H1 (cell line): ENCODE measurements at regions not wholly inside any gene's neighbourhood (a gene's known extent, or its start where the extent isn't known, plus 50 kb on each side); places are given as distances from the start of the nearest gene placed in this dataset.

ENCODE experiments used
- CHD1 ChIP-seq: IDR thresholded peaks from 2 replicates; pipeline ENCODE4 v1.6.1; 2012; ENCODE audit warnings: low read depth, low read length, improper control_type of control experiment
- RBBP5 ChIP-seq: IDR thresholded peaks from 2 replicates; pipeline ENCODE4 v1.7.1; 2012; ENCODE audit warnings: low read depth, mild to moderate bottlenecking, inconsistent platforms, low read length, moderate library complexity, borderline replicate concordance
- RXRA ChIP-seq: IDR thresholded peaks from 2 replicates; pipeline ENCODE4 v1.6.1; 2011; ENCODE audit warnings: low read depth, mild to moderate bottlenecking, low read length, moderate library complexity; ENCODE audit not compliant: insufficient read depth
- SP1 ChIP-seq: IDR thresholded peaks from 2 replicates; pipeline ENCODE4 v1.6.1; 2011; ENCODE audit warnings: low read depth, low read length

DNA sequence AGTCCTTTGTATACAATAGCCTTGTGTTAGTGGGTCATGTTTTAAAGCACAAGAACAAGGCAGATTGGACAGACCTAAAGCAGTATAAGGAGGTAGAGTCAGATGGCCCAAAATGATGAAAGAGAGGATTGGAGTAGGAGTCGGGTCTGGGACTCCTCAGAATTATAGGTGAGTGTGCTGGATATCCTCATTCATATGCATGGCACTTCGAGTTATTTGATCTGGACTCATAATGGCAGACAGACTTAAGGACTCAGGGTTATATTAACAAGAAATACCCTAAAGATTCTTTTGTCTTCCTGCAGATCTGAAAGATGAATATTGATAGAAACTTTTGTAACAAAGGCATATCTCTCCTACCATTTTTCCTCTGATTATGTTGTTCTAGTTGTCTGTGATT is 92.7 kb downstream of the GABPA start (continued):
- TF ChIP-seq SP1 (no peak), RXRA (no peak), RBBP5 (no peak), CHD1 (no peak)
